GDM1 (cell line): ENCODE measurements at regions not wholly inside any gene's neighbourhood (a gene's known extent, or its start where the extent isn't known, plus 50 kb on each side); places are given as distances from the start of the nearest gene placed in this dataset.

Experiments used
- DNase-seq: peaks from one replicate; lab custom pipeline; 2025; lab: John Stamatoyannopoulos, UW

DNA sequence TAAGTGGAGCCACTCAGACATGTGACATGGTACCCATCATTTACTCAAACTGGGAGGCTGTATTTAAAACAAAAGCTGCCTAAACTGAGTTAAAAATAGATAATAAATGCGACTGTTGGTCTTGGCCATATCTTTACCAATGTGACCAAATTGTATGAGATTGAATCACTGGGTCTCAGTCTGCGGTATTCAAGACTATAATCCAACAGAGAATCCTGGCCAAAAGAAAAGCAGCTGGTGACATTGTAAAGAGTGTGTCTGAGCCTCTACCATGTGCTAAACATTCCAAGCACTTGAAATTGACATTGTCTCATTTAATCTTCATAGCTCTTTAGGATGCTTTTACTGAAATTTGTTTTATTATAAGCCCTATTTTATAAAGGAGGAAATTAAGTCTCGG is 282.6 kb downstream of the ZNF608 start:
- no peak for DNase-seq

DNA sequence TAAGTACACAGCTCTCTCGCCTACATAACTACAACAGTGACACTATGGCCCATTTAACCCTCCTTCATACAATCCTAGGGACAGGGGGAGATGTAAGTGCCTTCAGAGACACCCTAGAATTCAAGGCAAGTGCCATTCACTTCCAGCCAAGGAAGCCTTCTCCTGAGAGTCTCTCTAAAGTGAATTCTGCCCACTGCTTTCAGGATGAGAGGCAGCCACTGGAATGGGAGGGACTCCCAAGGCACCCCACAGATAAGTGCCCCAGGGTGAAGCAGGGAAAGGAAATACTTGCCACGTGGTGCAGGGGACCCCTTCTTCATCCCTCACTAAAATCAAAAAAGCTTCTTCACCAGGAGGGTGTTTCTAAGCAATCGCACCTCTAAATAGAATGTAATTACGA is 283.7 kb downstream of the ZNF608 start:
- DNase-seq = no peak

- DNase-seq = no peak
These were observed 284.5 kb downstream of the ZNF608 start for GRCh38 chr5:124461941-124462340.

GRCh38 chr5:124461157-124461556 is 285.3 kb downstream of the ZNF608 start:
- DNase-seq = no peak

GRCh38 chr5:124460642-124461041 is 285.8 kb downstream of the ZNF608 start:
- DNase-seq = no peak

DNA sequence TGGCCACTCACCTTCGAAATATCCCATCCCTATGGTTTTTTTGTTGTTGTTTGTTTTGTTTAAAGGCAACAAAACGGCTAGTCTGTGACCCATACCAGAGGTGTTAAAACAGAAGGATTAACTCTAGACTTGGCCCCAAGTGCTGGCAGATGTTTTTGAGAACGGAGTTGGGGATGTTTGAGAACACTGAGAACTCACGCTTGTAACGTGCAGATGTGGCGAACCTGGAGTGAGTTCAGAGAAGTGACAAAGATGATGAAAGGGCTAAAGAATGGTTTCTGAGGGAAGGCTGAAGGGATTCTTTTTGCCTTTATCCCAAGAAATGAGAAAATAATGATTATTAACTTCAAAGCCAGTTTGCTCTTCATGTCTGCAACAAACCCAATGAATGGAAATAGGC is 286.5 kb downstream of the ZNF608 start:
- no peak for DNase-seq

DNA sequence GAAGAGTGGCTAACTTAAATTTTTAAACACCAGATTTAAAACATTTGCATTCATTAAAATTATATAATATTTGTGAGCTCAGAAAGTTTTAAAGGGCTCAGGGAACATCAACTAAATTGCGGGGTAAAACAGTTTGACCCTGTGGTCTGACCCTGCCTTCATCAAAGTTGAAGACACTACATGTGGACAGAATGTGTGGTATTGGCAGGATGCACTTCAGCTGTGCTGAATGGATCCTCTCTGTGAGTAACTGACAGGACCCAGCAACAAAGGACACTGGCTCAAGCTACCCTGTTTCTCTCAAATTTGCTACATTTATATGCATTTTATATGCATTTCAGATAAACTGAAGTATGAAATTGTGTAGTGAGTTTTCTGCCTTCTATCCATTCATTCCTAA is 288.5 kb downstream of the ZNF608 start:
- no peak for DNase-seq

GRCh38 chr5:124457101-124457500 is 289.3 kb downstream of the ZNF608 start:
- DNase-seq = no peak

GRCh38 chr5:124456249-124456648 is 290.2 kb downstream of the ZNF608 start:
- DNase-seq = no peak

GRCh38 chr5:124454081-124454480 is 292.4 kb downstream of the ZNF608 start:
- no peak for DNase-seq

DNA sequence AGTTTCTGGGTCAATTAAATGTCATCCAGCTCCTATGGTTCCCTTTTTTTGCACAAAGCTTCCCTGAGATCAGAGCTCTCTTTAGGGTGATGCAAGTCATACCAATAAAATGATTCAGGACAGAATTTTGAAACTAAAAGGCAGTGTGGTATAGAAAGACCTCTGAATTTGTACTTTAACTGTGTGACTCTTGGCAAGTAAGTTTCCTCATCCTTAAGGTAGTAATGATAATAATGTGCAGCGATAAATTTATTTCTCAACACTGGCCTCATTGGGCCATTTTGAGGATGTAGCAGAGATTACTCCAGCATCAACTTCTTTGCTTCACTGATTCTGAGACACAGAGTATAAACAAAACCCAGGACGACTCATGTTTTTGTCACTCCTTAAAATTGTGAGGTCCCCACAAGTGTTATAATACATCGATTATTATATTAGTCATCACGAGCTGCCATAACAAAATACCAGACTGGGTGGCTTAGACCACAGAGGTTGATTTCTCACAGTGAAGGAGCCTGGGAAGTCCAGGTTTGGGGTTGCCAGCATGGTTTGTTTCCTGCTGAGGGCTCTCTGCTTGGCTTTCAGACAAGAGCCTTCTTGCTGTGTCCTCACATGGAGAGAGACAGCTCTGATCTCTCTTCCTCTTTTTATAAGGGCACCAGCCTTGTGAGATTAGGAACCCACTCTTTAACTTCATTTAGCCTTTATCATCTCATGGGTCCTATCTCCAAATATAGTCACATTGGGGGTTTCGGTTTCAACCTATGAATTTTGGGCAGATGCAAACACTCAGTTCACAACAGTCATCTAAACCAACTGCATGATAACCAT is 293.0 kb downstream of the ZNF608 start:
- DNase-seq = no peak

DNA sequence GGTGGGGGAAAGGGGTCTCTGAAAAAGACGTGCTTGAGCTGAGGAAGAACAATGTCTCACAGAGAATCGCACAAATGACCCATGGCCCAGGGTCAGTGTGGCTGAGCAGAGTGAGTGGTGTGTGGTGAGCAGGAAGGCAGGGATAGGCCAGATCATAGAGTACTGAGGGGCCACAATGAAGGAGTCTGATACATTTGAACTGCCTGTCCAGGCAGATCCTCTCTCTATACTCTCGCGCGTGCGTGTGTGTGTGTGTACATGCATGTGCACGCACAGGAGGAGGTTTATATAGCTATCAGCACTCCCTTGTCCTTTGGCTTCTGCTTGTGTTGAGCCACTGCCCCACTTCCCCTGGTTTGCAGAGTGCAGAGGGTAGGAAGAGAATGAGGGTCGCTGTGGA is 294.0 kb downstream of the ZNF608 start:
- DNase-seq = no peak

DNA sequence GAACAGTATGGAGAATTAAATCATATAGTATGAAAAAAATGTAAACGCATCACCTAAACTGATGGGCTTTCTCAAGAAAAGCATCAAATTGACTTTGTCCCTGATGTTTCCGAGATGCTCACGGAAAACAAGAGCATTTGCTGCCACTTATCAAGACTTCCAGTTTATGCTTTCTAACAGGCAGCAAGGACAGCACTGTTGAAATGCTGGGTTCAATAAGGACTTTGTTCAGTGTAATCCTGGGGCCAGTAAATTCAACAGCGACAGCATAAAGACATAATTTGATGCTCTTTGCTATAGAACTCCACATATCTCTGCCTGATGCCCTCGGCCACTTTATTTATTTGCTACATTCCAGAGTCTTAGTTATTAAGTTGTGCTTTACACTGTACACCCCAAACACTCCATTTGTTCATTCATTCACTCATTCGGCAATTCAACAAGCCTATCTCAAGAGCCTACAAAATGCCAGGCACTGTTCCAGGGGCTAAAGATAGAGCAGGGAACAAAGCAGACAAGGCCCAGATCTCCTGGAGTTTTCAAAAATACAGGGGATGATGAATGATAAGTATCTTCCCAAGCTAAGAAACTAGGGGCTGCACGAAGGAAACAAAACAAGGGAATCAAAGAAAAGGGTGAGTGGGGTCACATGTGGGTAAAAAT is 294.6 kb downstream of the ZNF608 start:
- no peak for DNase-seq

DNA sequence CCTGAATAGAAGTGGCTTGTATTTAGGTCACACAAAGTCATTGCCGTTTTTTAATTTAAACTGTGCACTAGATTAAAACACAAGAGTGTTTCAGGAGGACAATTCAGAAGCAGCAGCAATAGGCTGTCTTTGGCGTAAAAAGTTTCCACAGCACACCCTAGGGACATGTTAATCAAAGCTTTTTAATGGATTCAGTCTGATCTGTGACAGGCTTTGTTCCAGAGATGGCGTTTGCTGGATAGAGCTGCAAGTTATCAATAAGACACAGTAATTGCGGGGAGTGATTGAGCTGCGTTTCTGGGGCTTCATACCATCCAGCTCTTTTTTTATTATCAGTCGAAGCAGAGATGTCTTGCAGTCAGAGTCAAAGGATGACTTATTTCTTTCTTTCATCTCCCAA is 300.3 kb downstream of the ZNF608 start:
- DNase-seq = no peak

- no peak for DNase-seq
These were observed 301.3 kb downstream of the ZNF608 start for GRCh38 chr5:124445070-124445619.

DNA sequence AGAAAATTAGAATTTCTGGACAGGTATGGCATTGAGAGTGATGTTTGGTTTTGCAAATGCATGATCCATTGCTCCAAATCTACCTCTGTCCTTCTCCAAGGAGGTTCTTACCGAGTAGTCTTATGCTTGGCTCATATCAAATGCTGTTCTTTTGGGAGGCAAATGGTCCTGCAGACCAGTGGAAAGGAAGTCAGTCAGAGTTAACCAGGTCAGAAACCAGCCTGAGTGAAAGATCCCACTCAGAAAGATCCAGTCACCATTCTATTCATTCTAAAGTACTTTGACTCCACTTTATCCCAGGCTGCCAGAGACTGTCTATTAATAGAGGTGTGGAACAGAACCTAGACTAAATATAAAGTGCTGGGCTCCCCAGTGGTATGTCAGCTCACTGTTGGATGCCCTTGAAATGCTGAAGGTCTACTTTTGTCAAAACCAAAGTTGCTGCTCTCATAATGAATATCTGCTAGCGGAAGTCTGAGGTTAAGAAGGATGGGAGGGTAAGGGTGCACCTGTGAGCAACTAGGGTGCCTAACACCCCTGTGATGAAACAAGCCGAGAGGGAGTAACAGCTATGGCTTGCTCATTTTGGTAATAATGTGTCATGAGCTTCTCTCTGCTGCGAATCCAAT is 302.2 kb downstream of the ZNF608 start:
- DNase-seq = no peak

GRCh38 chr5:124440471-124440870 is 306.0 kb downstream of the ZNF608 start:
- no peak for DNase-seq

DNA sequence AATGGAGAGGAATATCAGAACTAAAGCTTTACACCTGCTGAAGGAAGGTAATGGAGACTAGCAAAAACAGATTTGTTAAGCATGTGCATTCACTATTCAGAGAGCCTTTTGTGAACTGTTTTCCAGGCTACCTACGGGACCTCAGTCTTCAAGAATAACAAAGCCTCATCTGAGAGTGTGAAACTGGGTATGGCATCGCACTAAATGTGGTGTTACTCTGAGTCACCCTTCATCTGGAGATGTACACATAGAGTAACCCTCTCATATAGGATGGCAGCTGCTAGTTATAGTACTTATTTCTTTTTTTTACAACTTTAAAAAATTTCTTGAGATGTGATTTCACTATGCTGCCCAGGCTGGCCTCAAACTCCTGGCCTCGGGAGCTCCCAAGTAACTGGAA is 306.8 kb downstream of the ZNF608 start:
- DNase-seq = no peak

DNA sequence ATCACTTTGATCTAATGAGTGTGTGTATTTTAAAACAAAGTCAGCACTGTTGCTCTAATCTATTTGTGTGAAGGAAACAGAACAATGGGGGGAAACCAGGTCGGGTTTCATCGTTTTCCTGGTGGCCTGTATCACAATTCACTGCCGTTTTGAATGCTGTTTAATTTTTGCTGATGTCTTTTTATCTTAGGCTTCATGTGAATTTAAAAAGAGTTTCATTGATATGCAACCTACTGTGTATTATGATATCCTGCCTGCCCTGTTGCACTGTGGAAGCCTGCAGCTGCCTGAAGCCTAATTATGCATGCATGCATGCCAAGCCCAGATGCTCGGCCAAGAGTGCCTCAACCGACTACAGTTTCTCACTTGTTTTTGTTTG is 307.5 kb downstream of the ZNF608 start:
- no peak for DNase-seq

GRCh38 chr5:124438026-124438902 is 308.2 kb downstream of the ZNF608 start:
- DNase-seq = no peak

GRCh38 chr5:124436294-124436693 is 310.1 kb downstream of the ZNF608 start:
- no peak for DNase-seq

GRCh38 chr5:124433170-124433569 is 313.3 kb downstream of the ZNF608 start:
- DNase-seq = no peak
